ENCODE measurements at regions not wholly inside any gene's neighbourhood (a gene's known extent, or its start where the extent isn't known, plus 50 kb on each side); places are given as distances from the start of the nearest gene placed in this dataset.

DNA sequence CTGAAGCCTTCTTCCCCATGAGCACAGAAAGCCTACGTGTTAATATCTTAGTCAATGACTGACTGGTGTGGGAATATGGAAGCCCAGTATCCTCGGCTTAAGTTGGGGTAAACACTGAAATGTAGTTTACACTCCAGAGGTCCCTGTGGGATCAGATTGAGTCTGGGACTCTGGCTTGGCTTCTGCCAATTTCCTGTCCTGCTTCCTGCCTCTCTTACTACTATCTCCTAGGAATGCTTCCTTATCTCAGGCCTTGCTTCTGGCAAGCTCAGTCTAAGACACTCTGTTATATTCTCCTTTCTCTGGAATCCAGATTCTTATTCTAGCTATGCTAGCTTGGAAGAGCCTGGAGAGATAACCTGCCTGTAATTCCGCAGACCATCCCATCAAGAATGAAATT lies 174.0 kb upstream of the LDB2 start:
- in situ Hi-C loops (cut with HindIII; ENCODE audit: low sequenced_read_pairs): no loop called here

- in situ Hi-C loops (cut with HindIII; ENCODE audit: low sequenced_read_pairs): no loop called here
Measured at GRCh38 chr4:17068891-17069290, 170.4 kb upstream of the LDB2 start.

GRCh38 chr4:17068392-17068791 lies 169.9 kb upstream of the LDB2 start:
- in situ Hi-C loops (cut with HindIII; ENCODE audit: low sequenced_read_pairs): no loop called here

- in situ Hi-C loops (cut with HindIII; ENCODE audit: low sequenced_read_pairs): no loop called here
Measured at GRCh38 chr4:17066972-17067371, 168.5 kb upstream of the LDB2 start.

DNA sequence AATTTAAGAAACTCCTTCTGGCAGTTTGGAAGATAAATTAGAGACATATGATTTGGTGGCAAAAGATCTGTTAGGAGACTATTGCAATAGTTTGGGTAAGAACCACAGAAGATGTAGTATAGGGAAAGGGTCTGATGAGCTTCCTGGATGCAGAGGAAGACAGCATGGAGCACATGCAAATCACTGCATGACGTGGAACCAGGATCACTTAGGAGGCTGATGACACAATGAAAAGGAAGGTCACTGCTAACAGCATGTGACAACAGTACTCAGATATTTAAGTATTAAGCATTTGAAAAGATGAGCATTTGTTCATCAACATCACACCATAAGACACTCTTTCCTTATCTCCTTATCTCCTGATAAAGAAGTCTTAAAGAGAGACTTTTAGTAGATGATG lies 167.8 kb upstream of the LDB2 start:
- in situ Hi-C loops (cut with HindIII; ENCODE audit: low sequenced_read_pairs): no loop called here

DNA sequence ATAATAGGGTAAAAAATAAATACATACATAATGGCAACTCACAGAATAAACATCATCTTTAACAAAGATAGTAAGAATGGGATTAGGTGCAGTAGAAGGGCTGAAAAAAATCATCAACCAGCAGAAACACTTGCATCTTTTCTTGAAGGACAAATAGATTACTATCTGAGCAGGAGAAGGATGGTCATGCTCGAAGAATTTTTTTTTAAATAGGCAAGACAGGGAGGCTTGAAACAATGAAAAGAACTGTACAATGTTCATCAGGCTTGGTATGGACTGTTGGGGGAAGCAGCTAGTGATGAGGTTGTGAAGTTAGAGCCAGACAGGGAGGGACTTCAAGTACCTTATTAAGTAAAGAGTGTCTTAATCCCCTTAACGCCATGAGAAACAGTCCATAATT lies 167.4 kb upstream of the LDB2 start:
- in situ Hi-C loops (cut with HindIII; ENCODE audit: low sequenced_read_pairs): no loop called here

- in situ Hi-C loops (cut with HindIII; ENCODE audit: low sequenced_read_pairs): no loop called here
Measured at GRCh38 chr4:17064959-17065358, 166.5 kb upstream of the LDB2 start.

GRCh38 chr4:17063888-17064287 lies 165.4 kb upstream of the LDB2 start:
- in situ Hi-C loops (cut with HindIII; ENCODE audit: low sequenced_read_pairs): no loop called here

DNA sequence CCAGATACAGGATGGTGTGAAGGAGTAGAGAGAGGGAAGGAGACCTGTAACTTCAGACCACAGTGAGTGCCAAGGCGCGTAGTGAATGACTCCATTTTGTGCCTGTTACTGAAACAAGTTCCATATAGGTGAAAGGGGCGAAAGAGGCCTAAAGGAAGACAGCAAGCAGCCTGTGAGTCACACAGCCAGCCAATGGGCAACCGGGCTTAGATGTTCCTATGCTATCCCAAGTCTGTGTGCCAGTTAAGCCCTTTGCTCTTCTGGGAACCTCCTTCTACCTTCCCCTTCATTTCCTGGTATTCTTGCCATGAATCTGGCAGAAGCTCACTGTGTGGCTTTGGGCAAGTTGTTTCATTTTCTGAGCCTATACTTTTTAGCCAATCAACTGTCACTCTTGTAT lies 161.8 kb upstream of the LDB2 start:
- in situ Hi-C loops (cut with HindIII; ENCODE audit: low sequenced_read_pairs): no loop called here

GRCh38 chr4:17058916-17059741 lies 160.7 kb upstream of the LDB2 start:
- in situ Hi-C loops (cut with HindIII; ENCODE audit: low sequenced_read_pairs): no loop called here

GRCh38 chr4:17058536-17058915 lies 160.1 kb upstream of the LDB2 start:
- in situ Hi-C loops (cut with HindIII; ENCODE audit: low sequenced_read_pairs): no loop called here

- in situ Hi-C loops (cut with HindIII; ENCODE audit: low sequenced_read_pairs): no loop called here
Measured at GRCh38 chr4:17057035-17057434, 158.6 kb upstream of the LDB2 start.

DNA sequence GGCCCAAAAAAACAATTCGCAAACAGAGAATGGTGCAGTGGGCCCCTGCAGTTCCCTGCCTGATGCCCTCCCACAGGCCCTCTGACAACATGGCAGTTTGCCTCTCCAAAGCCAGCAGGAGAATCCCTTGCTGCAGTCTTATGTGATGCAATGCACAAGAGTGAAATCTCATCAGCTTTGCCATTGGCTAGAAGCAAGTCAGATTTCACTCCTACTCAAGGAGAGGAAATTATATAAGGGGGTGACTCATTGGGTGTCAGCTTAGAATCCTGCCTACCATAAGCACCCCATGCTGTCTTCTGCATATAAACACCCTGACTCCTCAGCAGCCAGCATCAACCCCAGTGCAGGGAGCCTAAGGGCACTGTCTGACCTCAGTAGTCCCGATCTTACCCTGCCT lies 157.3 kb upstream of the LDB2 start:
- in situ Hi-C loops (cut with HindIII; ENCODE audit: low sequenced_read_pairs): no loop called here

DNA sequence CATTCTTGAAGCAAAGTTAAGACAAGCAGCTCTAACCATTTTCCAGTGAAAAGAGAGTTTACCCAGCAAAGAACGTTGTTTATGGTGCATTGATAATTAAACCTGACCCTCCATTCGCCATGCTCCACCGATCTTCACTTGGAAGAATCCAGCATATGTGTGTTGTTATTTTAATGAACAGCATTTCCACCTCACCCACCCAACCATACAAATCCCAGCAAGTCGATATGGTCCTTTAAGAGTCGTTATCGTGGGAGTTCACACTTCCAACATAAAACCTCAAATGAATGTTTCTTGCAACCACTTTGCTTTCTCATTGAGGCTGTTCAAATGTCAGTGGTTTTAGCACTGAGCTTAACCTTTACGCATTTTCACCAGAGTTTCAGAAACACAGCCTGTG lies 147.4 kb upstream of the LDB2 start:
- in situ Hi-C loops (cut with HindIII; ENCODE audit: low sequenced_read_pairs): no loop called here

- in situ Hi-C loops (cut with HindIII; ENCODE audit: low sequenced_read_pairs): no loop called here
Measured at GRCh38 chr4:17038510-17039176, 140.2 kb upstream of the LDB2 start.

GRCh38 chr4:17033768-17034181 lies 135.3 kb upstream of the LDB2 start:
- in situ Hi-C loops (cut with HindIII; ENCODE audit: low sequenced_read_pairs): no loop called here

GRCh38 chr4:17033025-17033767 lies 134.8 kb upstream of the LDB2 start:
- in situ Hi-C loops (cut with HindIII; ENCODE audit: low sequenced_read_pairs): no loop called here

- in situ Hi-C loops (cut with HindIII; ENCODE audit: low sequenced_read_pairs): no loop called here
Measured at GRCh38 chr4:17030543-17030942, 132.1 kb upstream of the LDB2 start.

GRCh38 chr4:17029964-17030363 lies 131.5 kb upstream of the LDB2 start:
- in situ Hi-C loops (cut with HindIII; ENCODE audit: low sequenced_read_pairs): no loop called here

DNA sequence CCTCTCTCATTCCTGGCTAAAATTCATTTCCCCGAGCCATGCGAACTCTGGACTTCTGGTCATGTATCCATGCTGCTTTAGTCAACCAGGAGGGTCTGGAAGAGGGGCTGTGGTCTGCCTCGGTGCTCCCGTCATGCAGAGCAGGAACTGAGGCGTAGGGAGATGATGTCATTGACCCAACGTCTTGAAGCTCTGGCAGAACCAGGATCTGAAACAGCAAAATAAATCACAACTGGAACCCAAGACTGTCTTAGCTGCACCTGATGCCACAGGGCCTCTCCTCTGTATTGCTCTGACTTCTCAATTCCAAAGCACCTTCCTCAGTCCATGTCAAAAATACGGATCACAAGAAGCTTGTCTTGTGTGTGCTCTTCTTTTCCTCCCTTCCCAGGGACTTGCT lies 131.0 kb upstream of the LDB2 start:
- in situ Hi-C loops (cut with HindIII; ENCODE audit: low sequenced_read_pairs): no loop called here

- in situ Hi-C loops (cut with HindIII; ENCODE audit: low sequenced_read_pairs): no loop called here
Measured at GRCh38 chr4:17027495-17027894, 129.1 kb upstream of the LDB2 start.

DNA sequence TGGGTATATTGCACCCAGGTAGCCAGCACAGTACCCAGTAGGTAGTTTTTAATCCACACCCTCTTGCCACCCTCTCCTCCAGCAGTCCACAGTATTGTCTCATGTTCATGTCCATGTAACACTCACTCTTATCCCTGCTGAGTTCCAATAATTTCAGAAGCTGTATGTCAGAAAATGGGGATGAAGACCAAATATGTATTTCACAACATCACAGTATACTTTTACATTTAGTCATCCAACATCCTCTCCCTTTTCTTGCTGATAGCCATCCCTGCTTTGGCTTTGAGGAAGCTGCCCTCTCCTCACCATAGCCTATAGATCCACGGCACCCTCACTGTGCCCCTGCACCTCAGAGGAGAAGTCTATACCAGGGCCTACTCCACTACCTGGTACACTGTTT lies 126.0 kb upstream of the LDB2 start:
- in situ Hi-C loops (cut with HindIII; ENCODE audit: low sequenced_read_pairs): no loop called here

Data from DLD1 (cell line).